ENCODE measurements at regions not wholly inside any gene's neighbourhood (a gene's known extent, or its start where the extent isn't known, plus 50 kb on each side); places are given as distances from the start of the nearest gene placed in this dataset.

DNA sequence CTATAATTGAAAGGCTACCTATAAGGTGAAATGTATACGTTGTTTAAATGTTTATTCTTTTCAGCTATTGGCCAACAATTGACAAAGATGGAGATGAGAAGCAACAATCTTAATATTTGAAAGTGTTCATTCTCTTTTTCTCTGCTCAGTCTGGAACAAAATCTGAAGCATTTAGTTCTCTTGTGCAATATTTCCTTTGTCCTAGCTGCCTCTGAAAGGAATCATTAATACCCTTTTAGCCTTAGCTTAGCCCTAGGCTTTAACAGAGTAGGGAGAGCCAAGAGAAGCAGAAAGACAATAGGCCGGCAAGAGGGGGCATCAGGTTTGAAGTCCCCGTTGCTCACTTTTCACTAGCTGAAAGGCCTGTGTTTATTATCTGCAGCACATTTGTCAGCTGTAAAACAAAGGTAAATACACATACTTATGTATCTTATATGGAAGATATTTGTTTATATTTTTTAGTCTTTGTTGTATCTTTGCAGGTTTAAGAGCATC, 422.5 kb upstream of the SEMA6D start:
- CTCF ChIA-PET (ENCODE audit: low intra/inter-chr PET ratio, low total read pairs) = no interaction called here
- H3K27me3 ChIP-seq (ENCODE audit: control insufficient read depth in 1 of 2, insufficient read depth in 2 of 2, low read length in 2 of 2) = no peaks in the 10 kb centered on the region
- H3K36me3 ChIP-seq (replicated peaks in 1 of 2; ENCODE audit: control insufficient read depth in 1 of 2, insufficient read depth in 2 of 2, low read length in 2 of 2) = no peaks in the 10 kb centered on the region
- in situ Hi-C loops (cut with HindIII; ENCODE audit: extremely low pct_ligation_motif_present, low pct_unique_long_range_greater_than_20kb) = no loop called here
- H3K79me2 ChIP-seq (ENCODE audit: insufficient read depth, low read length) = no peaks in the 10 kb centered on the region
- no TSS peak for BruUV-seq (replicated peaks)
- FAIRE-seq (no peak), ATAC-seq (no peak), DNase-seq (ENCODE audit: low spot score) (no peak)
- no peak overlapping the region for H3K27ac ChIP-seq (ENCODE audit: extremely low read length, insufficient read depth, low read length)
- POLR2A ChIA-PET = no interaction called here
- no peak overlapping the region for H3K9ac ChIP-seq (ENCODE audit: insufficient read depth, low read depth, low read length)
- no peak for TF ChIP-seq KMT2A (CRISPR knock-in tag; IDR thresholded peaks at IDR 0.05)
- TF ChIP-seq, protein P1, sequence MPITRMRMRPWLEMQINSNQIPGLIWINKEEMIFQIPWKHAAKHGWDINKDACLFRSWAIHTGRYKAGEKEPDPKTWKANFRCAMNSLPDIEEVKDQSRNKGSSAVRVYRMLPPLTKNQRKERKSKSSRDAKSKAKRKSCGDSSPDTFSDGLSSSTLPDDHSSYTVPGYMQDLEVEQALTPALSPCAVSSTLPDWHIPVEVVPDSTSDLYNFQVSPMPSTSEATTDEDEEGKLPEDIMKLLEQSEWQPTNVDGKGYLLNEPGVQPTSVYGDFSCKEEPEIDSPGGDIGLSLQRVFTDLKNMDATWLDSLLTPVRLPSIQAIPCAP (CRISPR knock-in tag; IDR thresholded peaks at IDR 0.05; ENCODE audit: low read depth) = no peak
- TF ChIP-seq, protein P2, sequence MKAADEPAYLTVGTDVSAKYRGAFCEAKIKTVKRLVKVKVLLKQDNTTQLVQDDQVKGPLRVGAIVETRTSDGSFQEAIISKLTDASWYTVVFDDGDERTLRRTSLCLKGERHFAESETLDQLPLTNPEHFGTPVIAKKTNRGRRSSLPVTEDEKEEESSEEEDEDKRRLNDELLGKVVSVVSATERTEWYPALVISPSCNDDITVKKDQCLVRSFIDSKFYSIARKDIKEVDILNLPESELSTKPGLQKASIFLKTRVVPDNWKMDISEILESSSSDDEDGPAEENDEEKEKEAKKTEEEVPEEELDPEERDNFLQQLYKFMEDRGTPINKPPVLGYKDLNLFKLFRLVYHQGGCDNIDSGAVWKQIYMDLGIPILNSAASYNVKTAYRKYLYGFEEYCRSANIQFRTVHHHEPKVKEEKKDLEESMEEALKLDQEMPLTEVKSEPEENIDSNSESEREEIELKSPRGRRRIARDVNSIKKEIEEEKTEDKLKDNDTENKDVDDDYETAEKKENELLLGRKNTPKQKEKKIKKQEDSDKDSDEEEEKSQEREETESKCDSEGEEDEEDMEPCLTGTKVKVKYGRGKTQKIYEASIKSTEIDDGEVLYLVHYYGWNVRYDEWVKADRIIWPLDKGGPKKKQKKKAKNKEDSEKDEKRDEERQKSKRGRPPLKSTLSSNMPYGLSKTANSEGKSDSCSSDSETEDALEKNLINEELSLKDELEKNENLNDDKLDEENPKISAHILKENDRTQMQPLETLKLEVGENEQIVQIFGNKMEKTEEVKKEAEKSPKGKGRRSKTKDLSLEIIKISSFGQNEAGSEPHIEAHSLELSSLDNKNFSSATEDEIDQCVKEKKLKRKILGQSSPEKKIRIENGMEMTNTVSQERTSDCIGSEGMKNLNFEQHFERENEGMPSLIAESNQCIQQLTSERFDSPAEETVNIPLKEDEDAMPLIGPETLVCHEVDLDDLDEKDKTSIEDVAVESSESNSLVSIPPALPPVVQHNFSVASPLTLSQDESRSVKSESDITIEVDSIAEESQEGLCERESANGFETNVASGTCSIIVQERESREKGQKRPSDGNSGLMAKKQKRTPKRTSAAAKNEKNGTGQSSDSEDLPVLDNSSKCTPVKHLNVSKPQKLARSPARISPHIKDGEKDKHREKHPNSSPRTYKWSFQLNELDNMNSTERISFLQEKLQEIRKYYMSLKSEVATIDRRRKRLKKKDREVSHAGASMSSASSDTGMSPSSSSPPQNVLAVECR (CRISPR knock-in tag; IDR thresholded peaks at IDR 0.05; ENCODE audit: borderline replicate concordance) = no peak
- H4K20me1 ChIP-seq (ENCODE audit: insufficient read depth, low read length) = no peaks in the 10 kb centered on the region
- no peaks in the 10 kb centered on the region for H3K4me1 ChIP-seq (ENCODE audit: insufficient read depth, low read length)
- peaks cover 85% of the 10 kb centered on the region for H3K9me3 ChIP-seq (ENCODE audit: low read length)
- H3K4me3 ChIP-seq (replicated peaks in 1 of 3; ENCODE audit: insufficient read depth in 1 of 3, low read depth in 2 of 3, low read length in 3 of 3) = no peak overlapping the region
- H3K4me2 ChIP-seq (ENCODE audit: low read depth, low read length) = no peak overlapping the region
- intact Hi-C loops (cut with micrococcal nuclease; ENCODE audit: unreplicated experiment) = no loop called here
- H2AFZ ChIP-seq (ENCODE audit: low read length) = no peak overlapping the region
- under 1% methylated on average over 3 of the region's 3 CpGs for WGBS (ENCODE audit: low lambda C conversion rate)

DNA sequence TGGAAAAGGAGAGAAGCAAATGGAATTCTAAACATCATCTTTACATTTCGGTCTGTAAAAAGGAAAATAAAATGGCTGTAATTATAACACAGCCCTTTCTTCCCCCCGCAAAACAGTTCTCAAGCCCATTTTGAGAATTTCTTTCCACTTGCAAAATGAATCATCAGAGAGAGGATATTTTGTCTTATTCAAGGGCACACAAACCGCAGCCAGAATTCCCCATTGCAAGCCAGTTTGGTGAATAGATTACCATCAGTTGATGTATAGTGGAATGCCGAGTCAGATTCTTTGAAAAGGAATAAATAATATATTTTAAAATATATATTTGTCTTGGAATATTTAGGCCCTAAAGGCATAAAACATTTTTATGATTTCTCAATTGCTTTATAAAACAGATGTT, 420.4 kb upstream of the SEMA6D start:
- POLR2A ChIA-PET = no interaction called here
- H3K4me1 ChIP-seq (ENCODE audit: insufficient read depth, low read length) = no peaks in the 10 kb centered on the region
- CTCF ChIA-PET (ENCODE audit: low intra/inter-chr PET ratio, low total read pairs) = no interaction called here
- DNase-seq (ENCODE audit: low spot score) = no peak
- H3K27ac ChIP-seq (ENCODE audit: extremely low read length, insufficient read depth, low read length) = no peak overlapping the region
- no peak overlapping the region for H3K9ac ChIP-seq (ENCODE audit: insufficient read depth, low read depth, low read length)
- in situ Hi-C loops (cut with HindIII; ENCODE audit: extremely low pct_ligation_motif_present, low pct_unique_long_range_greater_than_20kb) (no loop called here), intact Hi-C loops (cut with micrococcal nuclease; ENCODE audit: unreplicated experiment) (no loop called here)
- H3K27me3 ChIP-seq (ENCODE audit: control insufficient read depth in 1 of 2, insufficient read depth in 2 of 2, low read length in 2 of 2) = no peaks in the 10 kb centered on the region
- no peaks in the 10 kb centered on the region for H4K20me1 ChIP-seq (ENCODE audit: insufficient read depth, low read length)
- TF ChIP-seq SP1 (IDR thresholded peaks at IDR 0.05) = no peak
- no peak for TF ChIP-seq SP1 (CRISPR knock-in tag; IDR thresholded peaks at IDR 0.05)
- TF ChIP-seq ZNF75D (CRISPR knock-in tag; IDR thresholded peaks at IDR 0.05; ENCODE audit: borderline replicate concordance) = no peak
- TF ChIP-seq RBM22 (optimal IDR thresholded peaks at IDR 0.05; ENCODE audit: low read length) = no peak
- TF ChIP-seq, protein P3, sequence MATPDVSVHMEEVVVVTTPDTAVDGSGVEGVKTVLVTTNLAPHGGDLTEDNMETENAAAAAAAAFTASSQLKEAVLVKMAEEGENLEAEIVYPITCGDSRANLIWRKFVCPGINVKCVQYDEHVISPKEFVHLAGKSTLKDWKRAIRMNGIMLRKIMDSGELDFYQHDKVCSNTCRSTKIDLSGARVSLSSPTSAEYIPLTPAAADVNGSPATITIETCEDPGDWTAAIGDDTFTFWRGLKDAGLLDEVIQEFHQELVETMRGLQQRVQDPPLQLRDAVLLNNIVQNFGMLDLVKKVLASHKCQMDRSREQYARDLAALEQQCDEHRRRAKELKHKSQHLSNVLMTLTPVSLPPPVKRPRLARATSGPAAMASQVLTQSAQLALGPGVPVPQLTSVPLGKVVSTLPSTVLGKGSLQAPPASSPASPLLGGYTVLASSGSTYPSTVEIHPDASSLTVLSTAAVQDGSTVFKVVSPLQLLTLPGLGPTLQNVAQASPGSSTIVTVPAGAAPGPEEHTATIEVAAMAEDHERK (CRISPR knock-in tag; IDR thresholded peaks at IDR 0.05; ENCODE audit: low read depth) = no peak
- no peak for TF ChIP-seq ZFAT (CRISPR knock-in tag; conservative IDR thresholded peaks at IDR 0.05)
- no peak overlapping the region for H2AFZ ChIP-seq (ENCODE audit: low read length)
- H3K9me3 ChIP-seq (ENCODE audit: low read length) = peaks cover 91% of the 10 kb centered on the region
- H3K79me2 ChIP-seq (ENCODE audit: insufficient read depth, low read length) = no peaks in the 10 kb centered on the region
- no peak overlapping the region for H3K4me3 ChIP-seq (replicated peaks in 1 of 3; ENCODE audit: insufficient read depth in 1 of 3, low read depth in 2 of 3, low read length in 3 of 3)
- no peak for ATAC-seq
- no peaks in the 10 kb centered on the region for H3K36me3 ChIP-seq (replicated peaks in 1 of 2; ENCODE audit: control insufficient read depth in 1 of 2, insufficient read depth in 2 of 2, low read length in 2 of 2)
- no peak for FAIRE-seq
- 3% methylated on average over 4 of the region's 4 CpGs for WGBS (ENCODE audit: low lambda C conversion rate)
- BruUV-seq (replicated peaks) = no TSS peak
- no peak overlapping the region for H3K4me2 ChIP-seq (ENCODE audit: low read depth, low read length)
